BLaER1 treated with 17β-estradiol and CSF1 and Interleukin-3, amounts not matched to agents 10 nM and 100 nM (cell line): ENCODE measurements at regions not wholly inside any gene's neighbourhood (a gene's known extent, or its start where the extent isn't known, plus 50 kb on each side); places are given as distances from the start of the nearest gene placed in this dataset.
"Not testable (repeated sequence)": the region's sequence is repeated elsewhere in the genome, so short reads cannot be mapped to it uniquely, and the experiment has no call there.

ENCODE experiments used
- H3K27ac ChIP-seq, 11 experiments: shearing (Covaris generic); formaldehyde crosslinking; 2 replicates each; pipeline ENCODE4 v1.8.1; 2022
- H3K27me3 ChIP-seq, 11 experiments: shearing (Covaris generic); formaldehyde crosslinking; 2 replicates each; pipeline ENCODE4 v1.8.1; 2022
- H3K36me3 ChIP-seq, 11 experiments: shearing (Covaris generic); formaldehyde crosslinking; 2 replicates each; pipeline ENCODE4 v1.8.1; 2022
- H3K4me1 ChIP-seq, 10 experiments: shearing (Covaris generic); formaldehyde crosslinking; 2 replicates each; pipeline ENCODE4 v1.8.1; 2022
- H3K4me2 ChIP-seq, 11 experiments: shearing (Covaris generic); formaldehyde crosslinking; 2 replicates each; pipeline ENCODE4 v1.8.1; 2022
- H3K4me3 ChIP-seq, 10 experiments: shearing (Covaris generic); formaldehyde crosslinking; 2 replicates each; pipeline ENCODE4 v1.8.1; 2022
- H3K9ac ChIP-seq, 11 experiments: shearing (Covaris generic); formaldehyde crosslinking; 2 replicates each; pipeline ENCODE4 v1.8.1; 2022
- H3K9me3 ChIP-seq, 11 experiments: shearing (Covaris generic); formaldehyde crosslinking; replicated peaks in 1 of 11; 2 replicates each; pipeline ENCODE4 v1.8.1; 2022
- H4K20me1 ChIP-seq, 11 experiments: shearing (Covaris generic); formaldehyde crosslinking; 2 replicates each; pipeline ENCODE4 v1.8.1; 2022
- Cebpa-rat ChIP-seq, 11 experiments: shearing (Covaris generic); IDR thresholded peaks; 2 replicates each; pipeline ENCODE4 v1.8.1; 2022

DNA sequence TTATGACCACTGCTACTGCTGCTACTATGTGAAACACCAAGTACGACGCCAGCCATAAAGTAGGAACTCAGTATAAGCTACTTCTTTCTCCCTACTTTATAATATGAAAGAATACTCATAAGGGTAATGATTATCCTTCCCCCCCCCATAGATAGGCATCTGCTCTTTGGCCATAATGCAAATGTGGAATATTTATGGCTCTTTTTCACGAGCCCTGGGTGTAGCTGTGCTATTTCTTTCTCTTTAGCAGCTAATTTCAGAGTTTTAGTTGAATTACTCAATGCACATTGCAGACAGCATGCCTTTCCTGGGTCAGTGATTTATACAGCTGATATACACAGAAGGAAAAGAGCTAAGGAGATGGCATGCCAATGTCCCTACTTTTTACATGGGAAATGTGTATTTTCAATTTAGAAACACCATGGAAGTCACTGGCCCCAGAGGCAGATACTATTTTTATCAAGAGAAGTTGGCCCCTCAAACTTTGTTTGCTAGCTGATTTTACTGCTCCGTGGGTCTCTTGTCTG lies 234.1 kb upstream of the KIAA1217 start:
- Histone ChIP-seq H3K27ac (no peak overlapping the region), H3K36me3 (no peaks in the 10 kb centered on the region), H3K4me1 (peaks cover 0 to 4% (median under 1%) of the 10 kb centered on the region in 10 experiments; a peak in 8 of 20 replicates), H4K20me1 (no peaks in the 10 kb centered on the region), H3K27me3 (no peaks in the 10 kb centered on the region), H3K9me3 (peaks cover 0 to 12% (median 3%) of the 10 kb centered on the region in 11 experiments; a peak in 9 of 22 replicates), H3K4me3 (no peak overlapping the region), H3K4me2 (no peak overlapping the region), H3K9ac (no peak overlapping the region)
- no peak for TF ChIP-seq Cebpa-rat (IDR thresholded peaks at IDR 0.05)

DNA sequence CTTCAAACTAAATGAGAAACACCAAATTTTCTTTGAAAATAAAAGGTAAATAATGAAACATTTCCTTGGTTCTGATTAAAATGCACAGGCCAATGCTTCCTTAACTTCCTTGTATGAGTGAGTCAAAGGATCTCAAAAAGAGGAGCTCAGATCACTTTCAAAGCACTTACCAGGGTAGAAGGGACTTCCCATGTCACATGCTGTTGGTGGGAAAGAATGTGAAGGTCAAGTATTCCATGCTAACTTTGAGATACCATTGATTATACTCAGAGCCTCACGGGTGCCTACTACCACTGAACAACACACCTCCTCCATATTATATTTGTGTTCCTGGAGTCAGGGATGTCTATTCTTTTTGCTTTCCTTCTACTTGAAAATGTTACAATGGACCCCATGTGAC lies 233.5 kb upstream of the KIAA1217 start:
- Histone ChIP-seq H3K4me3 (no peak overlapping the region), H3K27ac (no peak overlapping the region), H3K36me3 (no peaks in the 10 kb centered on the region), H4K20me1 (no peaks in the 10 kb centered on the region), H3K4me1 (peaks cover 0 to 10% (median 6%) of the 10 kb centered on the region in 10 experiments; a peak in 14 of 20 replicates), H3K9ac (no peak overlapping the region), H3K4me2 (no peak overlapping the region), H3K9me3 (peaks cover 0 to 12% (median 3%) of the 10 kb centered on the region in 11 experiments; a peak in 9 of 22 replicates), H3K27me3 (no peaks in the 10 kb centered on the region)
- no peak for TF ChIP-seq Cebpa-rat (IDR thresholded peaks at IDR 0.05)

DNA sequence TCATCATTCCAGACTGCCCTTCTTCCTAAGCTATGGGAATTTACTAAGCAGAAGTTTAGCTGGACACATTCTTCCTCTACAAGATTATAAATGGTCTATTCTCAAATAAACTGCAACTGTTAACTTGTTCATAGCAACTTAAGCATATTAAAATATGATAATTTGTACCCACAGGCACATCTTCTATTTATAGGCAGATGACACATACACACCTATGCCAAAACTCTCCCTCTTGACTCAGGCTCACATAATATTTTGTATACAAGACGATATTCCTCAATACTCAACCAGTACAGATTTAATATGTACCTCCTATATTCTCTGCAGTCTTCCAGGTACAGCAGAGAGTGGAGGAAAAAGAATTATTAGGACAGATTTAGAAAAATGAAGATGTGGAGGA lies 232.7 kb upstream of the KIAA1217 start:
- H3K36me3 ChIP-seq: no peaks in the 10 kb centered on the region
- no peaks in the 10 kb centered on the region for H4K20me1 ChIP-seq
- H3K9me3 ChIP-seq: peaks cover 0 to 5% (median 0%) of the 10 kb centered on the region in 11 experiments; a peak in 5 of 22 replicates
- H3K9ac ChIP-seq: no peak overlapping the region
- no peak overlapping the region for H3K27ac ChIP-seq
- H3K27me3 ChIP-seq: no peaks in the 10 kb centered on the region
- peaks cover 0 to 15% (median 10%) of the 10 kb centered on the region in 10 experiments; a peak in 14 of 20 replicates for H3K4me1 ChIP-seq
- TF ChIP-seq Cebpa-rat (IDR thresholded peaks at IDR 0.05): no peak
- H3K4me2 ChIP-seq: no peak overlapping the region
- no peak overlapping the region for H3K4me3 ChIP-seq

DNA sequence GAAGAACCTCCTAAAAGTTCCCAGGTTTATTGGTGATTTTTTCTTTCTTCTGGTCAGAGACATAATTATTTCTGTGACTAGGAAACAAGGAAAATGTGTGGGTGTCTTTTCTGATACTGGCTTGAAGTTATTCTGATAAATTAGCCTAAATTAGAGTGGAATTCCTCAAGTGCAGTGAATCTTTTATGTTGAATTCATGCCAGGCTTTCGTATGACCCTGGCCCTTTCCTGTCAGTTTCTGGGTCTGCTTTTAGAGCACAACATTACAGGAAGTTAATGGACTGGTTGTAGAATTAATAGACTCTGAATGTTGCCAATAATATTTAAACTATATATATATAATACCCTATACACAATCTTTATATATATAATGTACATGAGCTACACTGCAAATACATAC lies 230.6 kb upstream of the KIAA1217 start:
- TF ChIP-seq Cebpa-rat (IDR thresholded peaks at IDR 0.05): no peak
- no peak overlapping the region for H3K9ac ChIP-seq
- no peak overlapping the region; a peak in 1 of 22 replicates for H3K4me2 ChIP-seq
- no peaks in the 10 kb centered on the region for H3K36me3 ChIP-seq
- H3K4me1 ChIP-seq: peaks cover 0 to 20% (median 10%) of the 10 kb centered on the region in 10 experiments; a peak in 14 of 20 replicates
- H3K27ac ChIP-seq: no peak overlapping the region
- H3K9me3 ChIP-seq: peaks cover 0 to 14% (median 2%) of the 10 kb centered on the region in 11 experiments; a peak in 16 of 22 replicates
- no peaks in the 10 kb centered on the region for H4K20me1 ChIP-seq
- no peaks in the 10 kb centered on the region for H3K27me3 ChIP-seq
- no peak overlapping the region for H3K4me3 ChIP-seq

DNA sequence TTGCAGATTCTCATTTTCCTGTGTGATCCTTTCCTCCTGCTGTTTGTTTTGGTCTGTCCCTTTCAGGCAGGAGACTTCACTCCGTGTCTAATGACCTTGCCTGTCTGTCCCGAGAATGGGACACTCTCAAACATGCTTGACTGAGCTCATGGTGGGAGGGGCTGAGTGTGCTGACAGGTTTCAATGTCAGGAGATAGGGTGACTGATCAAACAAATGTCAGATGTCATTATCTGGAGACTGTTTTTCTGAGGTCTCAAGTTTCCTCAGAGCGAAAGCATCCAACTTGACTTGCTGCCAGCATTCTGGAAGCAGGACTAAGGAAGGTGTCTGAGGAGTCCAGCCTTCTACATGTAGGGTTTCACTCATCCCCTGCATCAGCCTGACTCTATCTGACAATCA lies 228.8 kb upstream of the KIAA1217 start:
- no peak for TF ChIP-seq Cebpa-rat (IDR thresholded peaks at IDR 0.05)
- Histone ChIP-seq H3K4me3 (no peak overlapping the region), H3K36me3 (no peaks in the 10 kb centered on the region), H3K9ac (no peak overlapping the region), H3K4me1 (peaks cover 0 to 20% (median 10%) of the 10 kb centered on the region in 10 experiments; a peak in 14 of 20 replicates), H3K4me2 (peak overlapping the region in 9 of 11 experiments; percentile 10 to 71 (median 60); a peak in 17 of 22 replicates), H4K20me1 (no peaks in the 10 kb centered on the region), H3K27me3 (no peaks in the 10 kb centered on the region), H3K27ac (no peak overlapping the region), H3K9me3 (peaks cover 0 to 24% (median 10%) of the 10 kb centered on the region in 11 experiments; a peak in 17 of 22 replicates)

DNA sequence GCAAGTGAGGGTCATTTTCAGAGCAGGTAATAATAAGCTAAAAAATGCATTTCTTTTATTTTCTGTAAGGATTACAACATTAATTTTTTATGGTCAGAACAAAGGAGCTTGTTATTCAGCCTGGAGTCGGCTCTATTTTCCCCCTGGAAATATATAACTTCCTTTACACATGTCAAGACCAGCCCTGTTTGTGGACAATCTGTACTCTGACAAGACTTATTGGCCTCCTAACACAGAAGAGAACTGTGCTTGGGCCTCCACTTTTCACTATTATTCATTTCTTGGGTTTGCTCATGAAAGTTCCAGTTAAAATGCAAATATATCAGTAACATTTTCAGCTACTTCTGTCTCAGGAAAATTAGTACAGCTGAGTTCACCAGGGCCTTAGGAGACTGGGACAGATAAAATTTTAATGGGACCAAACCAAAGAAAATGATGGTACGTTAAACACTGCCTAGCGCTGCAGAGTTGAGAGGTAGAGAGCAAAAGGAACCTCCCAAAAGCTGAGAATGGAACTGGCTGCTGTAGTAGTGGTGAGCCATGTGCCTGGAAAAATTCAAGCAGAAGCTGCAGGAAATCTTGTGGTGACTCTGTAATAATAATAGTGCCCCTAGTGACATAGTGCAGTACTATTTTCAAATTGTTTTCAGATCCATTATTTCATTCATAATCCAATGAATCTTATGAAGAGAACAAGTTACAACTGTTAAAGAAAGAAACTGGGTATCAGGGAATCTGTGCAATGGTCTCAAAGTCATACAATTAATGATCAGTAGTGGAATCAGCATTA lies 227.2 kb upstream of the KIAA1217 start:
- Histone ChIP-seq H3K4me1 (peaks cover 0 to 20% (median 10%) of the 10 kb centered on the region in 10 experiments; a peak in 14 of 20 replicates), H3K27me3 (no peaks in the 10 kb centered on the region), H3K27ac (no peak overlapping the region), H3K9me3 (peaks cover 0 to 24% (median 10%) of the 10 kb centered on the region in 11 experiments; a peak in 17 of 22 replicates), H3K4me3 (no peak overlapping the region), H3K9ac (no peak overlapping the region), H3K36me3 (no peaks in the 10 kb centered on the region), H4K20me1 (no peaks in the 10 kb centered on the region), H3K4me2 (no peak overlapping the region)
- no peak for TF ChIP-seq Cebpa-rat (IDR thresholded peaks at IDR 0.05)

DNA sequence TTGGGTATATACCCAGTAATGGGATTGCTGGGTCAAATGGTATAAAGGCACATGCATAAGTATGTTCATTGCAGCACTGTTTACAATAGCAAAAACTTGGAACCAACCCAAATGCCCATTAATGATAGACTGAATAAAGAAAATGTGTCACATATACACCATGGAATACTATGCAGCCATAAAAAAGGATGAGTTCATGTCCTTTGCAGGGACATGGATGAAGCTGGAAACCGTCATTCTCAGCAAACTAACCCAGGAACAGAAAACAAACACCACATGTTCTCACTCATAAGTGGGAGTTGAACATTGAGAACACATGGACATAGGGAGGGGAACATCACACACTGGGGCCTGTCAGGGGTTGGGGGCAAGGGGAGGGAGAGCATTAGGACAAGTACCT lies 224.5 kb upstream of the KIAA1217 start:
- H3K9ac ChIP-seq, H3K4me2 ChIP-seq, H3K36me3 ChIP-seq, H4K20me1 ChIP-seq, H3K27ac ChIP-seq, H3K27me3 ChIP-seq, H3K4me3 ChIP-seq: not testable (repeated sequence)
- Histone ChIP-seq H3K9me3 (peaks cover 0 to 24% (median 10%) of the 10 kb centered on the region in 11 experiments; a peak in 17 of 22 replicates), H3K4me1 (peaks cover 0 to 20% (median 10%) of the 10 kb centered on the region in 10 experiments; a peak in 14 of 20 replicates)

DNA sequence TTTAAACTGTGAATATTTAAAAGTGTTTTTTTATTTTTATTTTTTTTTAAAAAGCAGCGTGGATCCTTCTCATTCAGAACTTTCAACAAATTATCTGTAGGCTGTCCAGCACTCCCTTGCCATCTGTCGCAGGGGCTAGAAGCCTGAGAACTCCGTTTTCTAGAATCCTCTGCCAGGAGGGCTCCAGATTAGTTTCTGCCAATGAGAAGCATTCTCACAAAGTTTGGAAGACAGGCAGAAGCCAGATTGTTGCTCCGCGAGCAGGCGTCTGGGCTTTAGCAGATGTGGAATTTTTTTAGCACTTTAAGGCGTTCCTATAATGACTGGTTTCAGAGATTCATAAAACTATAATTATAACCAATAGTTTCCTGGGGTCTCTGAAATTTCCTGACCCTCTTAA lies 220.9 kb upstream of the KIAA1217 start:
- Histone ChIP-seq H3K4me2 (no peak overlapping the region), H3K9me3 (peaks cover 0 to 13% (median 9%) of the 10 kb centered on the region in 11 experiments; a peak in 17 of 22 replicates), H3K4me1 (no peaks in the 10 kb centered on the region), H3K27ac (no peak overlapping the region), H3K9ac (no peak overlapping the region), H3K36me3 (no peaks in the 10 kb centered on the region), H4K20me1 (no peaks in the 10 kb centered on the region), H3K27me3 (no peaks in the 10 kb centered on the region), H3K4me3 (no peak overlapping the region)
- no peak for TF ChIP-seq Cebpa-rat (IDR thresholded peaks at IDR 0.05)

DNA sequence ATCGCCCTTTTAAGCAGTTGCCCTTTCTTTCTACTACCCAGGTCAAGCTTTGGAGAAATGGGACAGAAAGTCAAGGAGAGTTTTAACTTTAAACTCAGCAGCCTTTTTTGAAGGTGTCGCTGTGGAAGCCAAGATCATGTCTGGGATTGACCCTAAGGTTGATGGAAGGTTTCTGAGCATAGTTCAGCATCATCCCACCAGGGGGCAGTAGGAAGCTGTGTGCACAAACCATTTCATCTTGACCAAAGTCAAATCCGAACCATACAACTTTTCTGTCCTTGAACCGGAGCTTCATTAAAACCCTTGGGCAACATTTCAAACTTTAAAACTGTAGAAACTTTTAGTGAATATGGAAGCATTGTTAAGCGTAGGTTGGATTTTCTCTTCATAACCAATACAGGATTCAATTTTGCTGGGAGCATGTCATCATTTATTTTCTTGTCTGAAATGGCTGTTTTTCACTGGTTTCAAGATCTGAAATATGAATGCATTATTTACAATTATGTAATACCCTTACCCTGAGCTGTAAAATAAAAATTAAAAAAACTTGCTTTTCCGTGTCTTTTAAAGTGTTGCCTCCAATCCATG lies 214.4 kb upstream of the KIAA1217 start:
- Histone ChIP-seq H4K20me1 (no peaks in the 10 kb centered on the region), H3K27ac (no peak overlapping the region), H3K4me3 (no peak overlapping the region), H3K9me3 (no peaks in the 10 kb centered on the region), H3K27me3 (no peaks in the 10 kb centered on the region), H3K4me1 (no peaks in the 10 kb centered on the region), H3K9ac (no peak overlapping the region), H3K4me2 (no peak overlapping the region), H3K36me3 (no peaks in the 10 kb centered on the region)
- no peak for TF ChIP-seq Cebpa-rat (IDR thresholded peaks at IDR 0.05)
